HG03520 (cell line): ENCODE measurements at regions not wholly inside any gene's neighbourhood (a gene's known extent, or its start where the extent isn't known, plus 50 kb on each side); places are given as distances from the start of the nearest gene placed in this dataset.
"Not testable (repeated sequence)": the region's sequence is repeated elsewhere in the genome, so short reads cannot be mapped to it uniquely, and the experiment has no call there.

Experiments used
- ATAC-seq: cut with Tn5 transposase; IDR thresholded peaks from one replicate; pipeline ENCODE4 v1.9.1; 2021; ENCODE audit warnings: mild to moderate bottlenecking, moderate library complexity; ENCODE audit not compliant: unreplicated experiment

DNA sequence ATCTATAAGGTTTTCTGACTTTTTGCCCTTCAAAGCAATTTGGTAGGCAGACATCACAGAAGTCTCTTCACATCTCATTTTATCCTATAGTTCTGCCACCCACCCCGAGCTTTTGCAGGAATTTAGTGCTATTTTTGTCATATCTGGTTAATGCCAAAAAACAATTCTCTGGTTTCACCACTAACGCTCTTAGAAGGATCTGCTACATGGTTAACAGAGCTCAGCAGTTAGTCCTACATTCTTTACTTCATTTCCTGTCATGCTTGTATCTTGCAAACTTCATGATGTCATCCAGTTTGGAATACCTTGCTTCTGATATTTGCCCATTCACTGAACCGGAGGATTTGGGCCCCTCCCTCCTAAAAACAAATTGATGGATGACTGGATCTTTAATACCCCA lies 116.8 kb upstream of the SERPINE2 start:
- ATAC-seq: no peak

DNA sequence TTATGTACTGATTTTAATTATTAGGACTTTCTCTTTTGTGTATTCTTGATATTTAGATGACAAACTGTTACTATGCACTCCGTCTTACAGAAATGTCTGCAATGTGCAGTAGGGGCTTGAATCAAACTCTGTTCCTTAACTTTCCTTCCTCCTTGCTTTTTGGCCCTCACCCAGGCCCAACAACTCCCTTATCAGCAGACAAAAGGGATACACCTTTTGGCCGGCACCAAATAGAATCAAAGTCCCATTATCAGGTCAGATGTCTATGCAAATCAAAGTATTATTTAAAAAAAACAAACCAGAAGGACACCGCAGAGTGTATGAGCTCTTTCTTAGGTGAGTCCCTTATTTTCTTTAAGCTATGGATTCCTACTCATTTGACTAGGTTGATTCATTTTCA lies 116.3 kb upstream of the SERPINE2 start:
- ATAC-seq: no peak

DNA sequence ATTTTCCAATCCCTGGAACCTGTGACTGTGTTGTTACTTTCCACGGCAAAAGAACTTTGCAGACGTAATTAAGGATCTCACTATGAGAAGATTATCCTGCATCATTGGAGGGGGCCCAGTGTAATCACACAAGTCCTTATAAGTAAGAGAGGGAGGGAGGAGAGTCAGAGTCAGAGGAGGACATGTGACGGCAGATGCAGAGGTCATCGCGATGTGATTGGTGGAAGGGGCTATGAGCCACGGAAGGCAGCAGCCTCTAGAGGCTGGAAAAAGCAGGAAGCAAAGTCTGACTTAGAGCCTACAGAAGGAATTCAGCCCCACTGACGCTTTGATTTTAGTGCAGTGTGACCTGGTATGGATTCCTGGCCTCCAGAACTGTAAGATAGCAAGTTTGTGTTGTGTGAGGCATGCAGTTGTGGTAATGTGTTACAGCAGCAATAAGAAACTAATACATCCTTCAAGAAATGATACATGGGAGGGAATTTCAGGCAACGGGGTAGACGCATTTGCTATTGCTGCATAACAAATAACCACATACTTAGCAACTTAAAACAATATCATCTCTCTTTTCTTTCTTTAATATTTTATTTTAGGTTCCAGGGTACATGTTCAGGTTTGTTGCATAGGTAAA lies 112.7 kb upstream of the SERPINE2 start:
- no peak for ATAC-seq

DNA sequence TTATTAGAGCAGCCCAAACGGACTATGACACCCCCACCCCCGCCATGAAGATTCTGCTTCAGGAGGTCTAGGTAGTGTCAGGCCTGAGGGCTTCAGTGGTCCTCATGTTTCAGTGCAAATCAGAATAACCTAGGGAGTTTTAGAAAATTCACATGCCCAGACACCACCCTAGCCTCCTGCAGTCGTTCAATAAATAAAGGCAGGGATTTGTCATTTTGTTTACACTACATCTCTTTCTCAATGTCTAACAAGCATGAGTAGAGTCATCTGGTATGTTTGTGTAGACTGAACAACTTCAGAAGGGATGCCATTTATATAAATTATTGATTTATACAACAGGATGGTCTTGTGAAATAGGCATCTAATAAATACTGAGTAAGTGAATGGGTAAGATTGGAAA lies 112.1 kb upstream of the SERPINE2 start:
- no peak for ATAC-seq

DNA sequence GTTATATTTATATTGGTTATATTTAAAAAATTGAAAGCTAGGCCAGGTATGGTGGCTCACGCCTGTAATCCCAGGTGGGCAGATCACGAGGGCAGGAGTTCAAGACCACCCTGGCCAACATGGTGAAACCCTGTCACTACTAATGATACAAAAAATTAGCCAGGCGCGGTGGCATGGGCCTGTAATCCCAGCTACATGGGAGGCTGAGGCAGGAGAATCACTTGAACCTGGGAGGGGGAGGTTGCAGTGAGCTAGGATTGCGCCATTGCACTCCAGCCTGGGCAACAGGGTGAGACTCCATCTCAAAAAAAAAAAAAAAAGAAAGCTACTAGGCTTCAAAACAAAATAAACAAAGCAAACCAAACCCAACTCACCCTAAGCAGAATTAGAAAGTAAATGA lies 109.0 kb upstream of the SERPINE2 start:
- not testable (repeated sequence) for ATAC-seq

DNA sequence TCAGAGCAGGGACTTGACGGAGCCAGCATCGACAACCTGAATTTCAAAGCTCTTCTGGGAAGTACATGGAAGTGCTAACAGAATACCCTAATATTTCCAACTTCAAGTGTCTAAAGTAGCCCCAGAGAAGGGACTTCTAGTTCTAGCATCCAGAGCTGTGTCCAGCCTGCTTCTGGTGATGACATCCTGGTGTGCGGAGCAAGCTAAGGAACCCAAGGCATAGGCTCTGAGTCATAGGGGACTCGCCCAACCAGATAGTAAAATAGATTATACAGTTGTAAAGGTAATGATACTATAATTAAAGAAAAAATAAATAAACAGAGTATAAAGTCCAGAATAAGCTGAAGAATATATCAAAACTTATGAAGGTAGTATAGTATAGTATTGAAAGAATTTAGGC lies 108.1 kb upstream of the SERPINE2 start:
- no peak for ATAC-seq

DNA sequence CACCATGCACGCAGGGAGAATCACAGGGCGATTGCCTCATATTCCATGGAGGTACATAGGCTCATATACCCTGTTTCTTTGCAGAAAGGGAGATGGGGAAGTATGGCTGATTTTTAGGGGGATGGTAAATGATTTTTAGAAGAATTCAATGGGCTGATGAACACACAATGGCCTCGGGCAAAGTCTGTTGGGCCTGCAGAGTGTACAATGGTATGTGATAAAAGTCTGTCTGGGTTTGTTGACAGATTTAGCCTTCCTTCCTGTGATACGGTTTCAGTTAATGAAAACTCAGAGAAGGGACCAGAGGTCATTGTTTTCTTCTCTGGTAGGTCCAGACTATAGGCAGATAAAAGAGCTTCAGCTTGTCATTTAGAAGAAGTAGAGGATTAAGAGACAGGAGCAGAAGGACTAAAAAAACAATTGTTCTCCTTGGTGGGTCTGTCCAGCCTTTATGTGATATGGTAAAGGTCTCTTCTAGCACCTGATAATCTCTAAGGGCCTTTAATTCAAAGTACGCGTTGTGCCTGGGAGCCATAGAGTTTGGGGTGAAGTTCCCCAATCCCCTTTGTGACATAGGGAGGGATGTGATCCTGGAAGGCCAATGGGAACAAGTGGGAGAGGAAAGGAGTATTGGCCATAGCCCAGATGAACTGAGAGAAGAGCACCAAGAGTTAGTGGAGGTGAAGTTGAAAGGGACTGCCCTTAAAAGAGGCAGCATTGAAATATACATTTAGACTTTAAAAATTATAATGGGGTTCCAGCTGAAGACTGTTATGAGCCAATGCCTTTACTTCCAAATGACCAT lies 107.5 kb upstream of the SERPINE2 start:
- no peak for ATAC-seq

DNA sequence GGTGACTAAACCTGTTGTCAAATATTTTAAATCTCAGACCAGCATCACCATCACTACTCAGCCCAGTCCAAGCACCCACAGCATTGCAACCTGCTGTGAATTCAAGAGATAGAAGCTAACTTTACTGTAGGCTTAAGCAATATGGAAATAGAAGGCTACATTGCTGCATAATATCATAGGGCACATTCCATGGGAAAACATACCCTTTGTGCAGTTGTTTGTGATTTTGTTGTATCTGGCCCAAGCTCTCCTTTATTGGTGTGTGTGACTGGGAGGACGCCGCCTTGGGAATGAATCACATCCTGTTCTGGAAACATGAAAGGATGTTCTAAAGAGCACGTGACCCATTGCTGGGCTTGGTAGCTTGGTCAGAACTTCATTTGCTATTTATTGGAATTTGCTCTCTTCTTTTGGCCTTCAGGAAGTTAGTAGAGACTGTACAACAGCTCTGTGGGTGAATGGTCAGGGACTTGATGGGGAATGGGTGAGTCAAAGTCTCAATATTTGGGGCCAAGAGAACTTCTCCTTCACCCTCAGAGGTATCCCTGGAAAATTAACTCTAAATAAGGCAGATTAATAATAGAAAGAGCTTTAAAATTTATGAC lies 106.8 kb upstream of the SERPINE2 start:
- ATAC-seq: no peak

DNA sequence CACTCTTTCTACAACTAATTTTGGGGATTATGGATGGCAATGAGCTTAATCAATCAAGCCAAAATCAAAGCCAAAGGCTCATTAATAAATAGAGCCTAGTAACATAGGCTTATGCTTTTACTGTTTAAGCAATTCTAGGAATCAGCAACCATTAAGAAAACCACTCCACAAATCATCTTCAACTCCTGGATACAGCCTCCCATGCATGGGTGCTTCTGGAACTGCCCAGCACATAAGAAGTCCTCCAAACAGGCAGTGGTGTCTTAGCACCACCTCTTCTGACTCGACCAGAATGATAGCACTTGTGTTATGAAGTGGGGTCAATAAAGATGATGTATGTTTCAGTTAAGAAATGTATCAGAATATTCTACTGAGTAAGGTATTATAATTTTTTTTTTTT lies 104.4 kb upstream of the SERPINE2 start:
- ATAC-seq: no peak

DNA sequence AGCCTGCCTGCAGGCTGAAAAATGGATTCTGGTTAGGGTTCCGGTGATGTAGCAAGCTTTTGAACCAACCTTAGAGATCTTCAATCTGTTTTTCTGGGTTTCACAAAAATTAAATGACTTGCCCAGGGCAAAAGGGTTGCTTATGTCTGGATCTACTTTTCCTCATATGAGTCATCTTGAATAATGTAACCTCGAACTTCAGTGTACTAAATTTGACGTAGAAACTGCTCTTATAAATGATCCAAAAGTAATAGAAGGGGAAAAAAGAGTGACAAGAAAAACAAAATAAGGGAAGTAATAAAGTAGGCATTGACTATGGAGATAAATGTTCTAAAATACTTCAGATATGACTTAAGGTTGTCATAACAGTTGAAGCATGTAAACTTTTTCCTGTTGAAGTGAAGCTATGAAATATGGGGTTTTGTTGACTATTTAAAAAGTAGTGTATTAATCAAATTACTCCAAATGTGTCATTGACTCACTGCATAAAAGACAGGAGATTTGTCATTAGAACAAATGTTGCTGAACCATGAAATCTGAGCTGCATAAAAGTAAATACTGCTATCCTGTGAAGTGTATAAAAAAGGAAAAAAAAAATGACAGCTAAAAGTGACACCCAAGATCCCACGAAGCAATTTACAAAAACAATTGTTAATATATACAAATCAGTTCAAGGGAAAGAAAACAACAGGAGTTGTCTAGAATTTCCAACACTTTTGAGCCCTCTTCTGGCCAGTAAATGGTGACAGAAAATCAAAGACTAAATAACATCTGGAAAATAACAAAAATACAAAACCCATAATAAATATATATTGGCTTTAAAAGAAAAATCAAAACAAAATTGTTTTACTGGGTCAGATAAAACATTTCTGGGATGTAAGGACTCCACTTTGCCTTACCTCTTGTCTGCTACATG lies 103.6 kb upstream of the SERPINE2 start:
- ATAC-seq: no peak

DNA sequence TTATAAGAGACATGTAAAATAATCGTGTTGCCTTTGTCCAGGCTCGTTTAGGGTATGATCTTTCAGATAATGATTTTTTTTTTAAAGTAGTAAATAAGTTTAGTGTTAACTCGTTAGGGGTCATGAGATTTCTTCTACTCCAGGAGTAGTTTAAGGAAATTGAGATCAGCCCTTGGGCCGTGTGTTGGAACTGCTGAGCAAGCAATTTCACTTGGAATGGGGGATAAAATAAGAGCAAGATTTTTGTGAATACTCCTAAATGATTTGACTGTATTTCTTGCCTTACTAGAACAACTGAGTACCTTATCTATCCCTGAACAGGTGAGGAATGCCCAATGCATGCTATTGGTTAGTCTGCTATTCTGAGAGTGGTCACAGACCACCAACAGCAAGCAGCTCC lies 102.2 kb upstream of the SERPINE2 start:
- no peak for ATAC-seq

DNA sequence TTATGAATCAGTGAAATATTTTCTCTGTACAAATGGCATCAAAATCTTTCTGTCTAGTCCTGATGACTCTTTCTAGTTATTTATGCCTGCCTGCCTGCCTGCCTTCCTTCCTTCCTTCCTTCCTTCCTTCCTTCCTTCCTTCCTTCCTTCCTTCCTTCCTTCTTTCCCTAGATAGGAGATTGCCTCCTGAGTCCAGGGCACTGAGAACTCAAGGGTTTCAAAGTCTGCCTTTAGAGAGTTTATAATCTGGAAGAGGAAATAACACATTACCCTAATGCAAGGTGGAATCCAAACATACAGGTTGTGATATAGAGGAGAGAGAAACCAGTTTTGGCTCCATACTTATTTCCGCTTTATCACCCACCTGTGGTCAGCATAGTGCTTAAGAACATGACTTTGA lies 98.1 kb upstream of the SERPINE2 start:
- no peak for ATAC-seq

DNA sequence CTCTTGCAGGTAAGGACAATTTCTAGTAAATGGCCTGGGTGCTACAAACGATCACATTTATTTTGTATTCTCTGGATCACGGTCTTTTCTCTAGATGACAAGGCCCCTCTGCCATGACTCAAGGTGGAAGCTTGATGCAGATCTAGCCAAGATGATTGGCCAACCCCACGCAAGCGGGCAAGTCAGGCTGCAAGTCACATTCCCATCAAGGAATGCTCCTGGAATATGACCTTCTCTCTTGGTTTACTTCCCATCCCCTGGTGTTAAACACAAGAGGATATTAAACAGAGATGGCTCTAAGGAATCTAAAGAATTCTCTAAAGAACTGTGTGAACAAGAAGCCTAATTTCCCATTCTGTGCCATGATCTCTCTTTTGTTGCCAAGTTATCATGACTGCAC lies 97.3 kb upstream of the SERPINE2 start:
- no peak for ATAC-seq

DNA sequence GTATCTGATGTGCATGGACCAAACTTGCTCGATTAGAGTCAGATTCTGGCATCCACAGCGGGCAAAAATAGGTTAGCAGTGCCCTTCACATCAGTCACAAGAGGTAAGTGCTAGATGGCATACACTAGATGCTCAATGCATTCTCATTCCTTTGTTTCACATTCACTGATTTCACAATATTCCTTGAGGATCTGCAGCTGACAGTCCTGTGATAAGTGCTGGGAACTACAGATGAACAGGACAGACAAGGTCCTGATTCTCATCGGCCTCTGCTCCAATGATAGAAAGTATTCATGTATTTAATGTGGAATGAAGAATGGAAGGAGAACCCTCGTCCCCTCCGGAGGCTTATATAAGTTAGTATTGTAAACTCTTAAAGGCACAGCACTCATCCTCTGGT lies 96.8 kb upstream of the SERPINE2 start:
- ATAC-seq: no peak

DNA sequence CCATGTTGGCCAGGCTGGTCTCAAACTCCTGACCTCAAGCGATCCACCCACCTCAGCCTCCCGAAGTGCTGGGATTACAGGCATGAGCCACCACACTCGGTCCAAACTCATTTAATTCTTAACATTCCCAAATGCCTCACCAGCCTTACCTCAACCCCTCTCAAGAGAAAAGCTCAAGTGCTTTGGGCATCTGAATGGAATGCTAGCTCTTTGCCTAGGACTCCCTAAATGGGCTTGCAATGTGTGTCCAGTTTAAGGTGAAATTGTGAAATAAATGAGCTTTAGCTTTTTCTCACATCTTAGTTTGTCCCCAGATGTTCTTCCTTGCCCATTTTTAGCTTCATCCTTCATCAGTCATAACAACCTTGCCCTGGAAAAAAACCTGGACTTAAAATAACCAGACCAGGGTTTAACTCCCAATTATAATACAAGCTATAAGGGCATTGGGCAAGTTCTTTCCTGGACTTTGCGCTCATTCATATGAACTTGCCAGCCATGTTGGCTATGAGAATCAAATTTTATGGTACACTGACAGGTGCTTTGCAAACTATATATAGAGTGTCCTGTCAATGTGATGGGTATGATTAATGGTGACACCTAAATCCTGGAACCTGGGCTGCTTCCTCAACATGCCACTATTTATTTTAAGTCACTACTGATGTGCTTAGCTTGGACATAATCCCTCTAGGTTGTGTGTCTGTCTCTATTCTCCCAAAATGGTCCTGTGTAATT lies 95.1 kb upstream of the SERPINE2 start:
- ATAC-seq: no peak

DNA sequence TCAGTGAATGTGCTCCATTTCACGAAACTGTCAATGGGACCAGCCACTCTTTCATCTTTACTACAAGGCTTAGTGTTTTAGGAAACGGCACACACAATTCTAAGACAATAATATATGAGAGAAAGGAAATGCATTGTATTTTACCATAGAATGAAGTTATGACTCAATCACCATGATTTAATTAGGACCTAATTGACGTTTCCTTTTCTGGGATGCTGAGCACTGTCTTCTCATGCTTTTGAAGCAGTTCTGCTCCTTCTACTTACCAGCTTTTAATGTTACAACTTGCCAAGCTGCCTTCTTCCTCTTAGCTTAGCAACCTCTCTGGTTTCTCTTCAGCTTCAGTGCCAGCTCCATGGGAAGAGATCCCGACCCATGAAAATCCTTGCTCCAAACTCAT lies 94.3 kb upstream of the SERPINE2 start:
- no peak for ATAC-seq

DNA sequence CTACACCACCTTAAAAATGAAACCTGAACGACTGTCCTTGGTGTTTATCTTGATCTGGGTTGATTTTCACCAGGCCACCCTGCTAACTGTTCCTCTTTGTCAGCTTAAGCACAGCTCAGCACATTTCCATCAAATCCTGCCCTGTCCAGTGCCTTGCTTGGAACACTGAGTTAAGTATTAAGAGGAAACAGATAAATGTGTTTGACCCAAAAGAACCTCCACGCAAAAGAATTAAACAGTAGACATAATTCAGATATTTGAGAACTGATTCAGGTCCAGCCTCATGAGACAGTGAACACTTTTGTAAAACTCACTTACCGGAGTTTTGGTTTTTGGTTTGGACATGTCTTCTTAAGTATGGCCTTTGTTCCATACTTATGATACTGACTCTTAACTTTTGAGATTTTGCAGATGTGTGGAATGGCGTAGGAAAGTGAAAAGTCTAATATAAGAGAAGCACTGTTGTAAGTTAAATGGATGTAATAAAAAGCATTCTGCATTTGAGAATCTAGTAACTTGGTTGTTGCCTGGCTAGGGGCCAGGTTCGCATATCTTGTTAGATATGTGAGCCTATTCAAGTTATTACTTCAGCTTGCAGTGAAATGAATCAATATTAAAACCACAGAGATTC lies 88.9 kb upstream of the SERPINE2 start:
- no peak for ATAC-seq

DNA sequence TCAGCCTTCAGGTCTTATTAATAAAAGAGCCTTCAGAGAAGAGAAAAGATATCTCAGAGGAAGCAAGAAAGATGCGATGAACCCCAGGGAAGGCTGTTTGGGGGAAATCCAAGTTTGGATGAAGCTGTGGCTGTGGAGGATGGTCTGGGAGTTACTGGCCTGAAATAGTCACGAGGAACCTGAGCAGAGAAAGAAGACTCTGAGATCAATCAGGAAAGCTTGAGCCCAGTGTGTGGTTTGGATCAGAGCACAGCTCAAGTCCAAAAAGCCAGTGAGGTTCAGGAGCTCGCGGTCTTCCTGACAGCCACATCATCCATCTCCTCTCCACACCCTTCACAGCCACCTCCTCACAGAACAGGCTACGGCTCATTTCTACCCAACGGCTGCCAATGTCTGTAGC lies 87.4 kb upstream of the SERPINE2 start:
- no peak for ATAC-seq

DNA sequence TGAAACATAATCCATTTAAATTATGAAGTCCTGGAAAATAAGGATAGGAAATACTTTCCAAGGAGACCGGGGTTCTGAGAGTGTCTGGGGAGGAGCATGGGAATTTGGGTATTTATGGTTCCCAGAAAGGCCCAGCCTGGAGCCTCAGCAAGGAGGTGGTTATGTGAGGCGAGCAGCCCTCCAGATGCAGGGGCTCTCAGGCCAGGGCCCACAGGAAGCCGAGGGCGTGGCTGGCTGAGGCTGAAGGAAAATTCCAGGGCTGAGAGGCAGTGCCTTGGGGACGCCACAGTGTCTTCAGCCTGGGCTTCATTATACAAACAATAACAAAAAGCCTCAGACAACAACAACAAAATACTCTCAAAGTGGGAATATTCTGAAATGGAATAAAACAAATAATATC lies 86.9 kb upstream of the SERPINE2 start:
- ATAC-seq: no peak

DNA sequence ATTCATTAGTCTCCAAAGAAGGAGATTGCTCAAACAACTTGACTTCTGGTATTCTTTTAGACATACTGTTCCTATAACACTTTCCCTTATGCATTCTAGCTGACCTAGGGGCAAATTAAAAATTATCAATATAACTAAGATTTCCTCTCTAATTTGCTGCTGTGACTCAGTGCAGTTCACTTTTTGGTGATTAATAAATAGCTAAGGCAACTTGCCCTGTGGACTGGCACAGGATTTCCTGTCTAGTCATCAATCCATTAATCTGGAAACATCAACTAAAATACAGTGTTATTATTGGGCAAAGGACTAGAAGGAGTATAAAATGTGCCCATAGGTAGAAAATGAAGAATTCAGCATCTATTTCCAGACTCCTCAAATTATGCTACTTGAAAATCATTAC lies 83.5 kb upstream of the SERPINE2 start:
- no peak for ATAC-seq
